Liver (tissue), 8 donors: ENCODE measurements at regions not wholly inside any gene's neighbourhood (a gene's known extent, or its start where the extent isn't known, plus 50 kb on each side); places are given as distances from the start of the nearest gene placed in this dataset.

Experiments
- DNase-seq: peaks from one replicate; pipeline ENCODE4 v3.0.0-alpha.2; 2017; ENCODE audit warnings: low spot score
- H3K27ac ChIP-seq, 2 donors: one replicate each; pipeline ENCODE4 v1.7.0; 2013; ENCODE audit warnings: inconsistent platforms in 2 of 2, low read length in 2 of 2, control low read depth in 1 of 2, low read depth in 1 of 2, mild to moderate bottlenecking in 1 of 2
- H3K27me3 ChIP-seq, 4 donors: one replicate each; pipeline versions ENCODE4 v1.6.1 to v1.7.0; 2013; ENCODE audit warnings: low read length in 3 of 4, inconsistent platforms in 1 of 4, mild to moderate bottlenecking in 1 of 4, moderate library complexity in 1 of 4; ENCODE audit not compliant: control insufficient read depth in 4 of 4, insufficient read depth in 4 of 4
- H3K36me3 ChIP-seq, 4 donors: one replicate each; pipeline versions ENCODE4 v1.6.1 to v1.7.0; 2013; ENCODE audit warnings: low read length in 3 of 4, mild to moderate bottlenecking in 3 of 4, low read depth in 1 of 4, moderate library complexity in 1 of 4; ENCODE audit not compliant: control insufficient read depth in 4 of 4, insufficient read depth in 3 of 4
- H3K4me1 ChIP-seq, 4 donors: one replicate each; pipeline versions ENCODE4 v1.6.1 to v1.7.0; 2013; ENCODE audit warnings: low read length in 3 of 4, mild to moderate bottlenecking in 3 of 4, moderate library complexity in 1 of 4; ENCODE audit not compliant: control insufficient read depth in 4 of 4, insufficient read depth in 4 of 4
- H3K4me3 ChIP-seq, 3 donors: one replicate each; pipeline versions ENCODE4 v1.6.1 to v1.7.0; 2013; ENCODE audit warnings: low read length in 3 of 3, control low read depth in 1 of 3, low read depth in 1 of 3, mild to moderate bottlenecking in 1 of 3
- H3K9ac ChIP-seq, 2 donors: one replicate each; pipeline ENCODE4 v1.7.0; 2013; ENCODE audit warnings: low read length in 2 of 2, mild to moderate bottlenecking in 2 of 2, moderate library complexity in 2 of 2, control low read depth in 1 of 2, low read depth in 1 of 2
- H3K9me3 ChIP-seq, 4 donors: one replicate each; pipeline versions ENCODE4 v1.6.1 to v1.7.0; 2013; ENCODE audit warnings: low read length in 3 of 4; ENCODE audit not compliant: control insufficient read depth in 4 of 4
- ATF3 ChIP-seq: IDR thresholded peaks from 2 replicates; pipeline ENCODE4 v1.6.1; 2016; ENCODE audit warnings: antibody characterized with exemption
- CTCF ChIP-seq: fragments of 150-350 bp; IDR thresholded peaks from 2 replicates; pipeline ENCODE4 v1.5.1; 2017; ENCODE audit warnings: improper control_type of control experiment, low read depth, low read length; ENCODE audit not compliant: missing input control
- FOXA1 ChIP-seq: IDR thresholded peaks from 2 replicates; pipeline ENCODE4 v1.6.1; 2016; ENCODE audit warnings: antibody characterized with exemption
- FOXA2 ChIP-seq: IDR thresholded peaks from 2 replicates; pipeline ENCODE4 v1.6.1; 2016; ENCODE audit warnings: antibody characterized with exemption
- HNF4A ChIP-seq, 2 donors: conservative IDR thresholded peaks; 2 replicates each; pipeline ENCODE4 v1.6.1; 2016; ENCODE audit warnings: antibody characterized with exemption in 2 of 2, mild to moderate bottlenecking in 2 of 2
- HNF4G ChIP-seq: IDR thresholded peaks from 2 replicates; pipeline ENCODE4 v1.6.1; 2016; ENCODE audit warnings: antibody characterized with exemption
- JUND ChIP-seq, 2 donors: IDR thresholded peaks; 2 replicates each; pipeline ENCODE4 v1.6.1; 2016; ENCODE audit warnings: antibody characterized with exemption in 2 of 2
- MAX ChIP-seq: IDR thresholded peaks from 2 replicates; pipeline ENCODE4 v1.6.1; 2016; ENCODE audit warnings: antibody characterized with exemption
- RAD21 ChIP-seq, 2 donors: IDR thresholded peaks; 2 replicates each; pipeline ENCODE4 v1.6.1; 2016; ENCODE audit warnings: antibody characterized with exemption in 2 of 2, mild to moderate bottlenecking in 2 of 2
- REST ChIP-seq: IDR thresholded peaks from 2 replicates; pipeline ENCODE4 v1.6.1; 2016; ENCODE audit warnings: antibody characterized with exemption, mild to moderate bottlenecking
- RXRA ChIP-seq, 2 donors: IDR thresholded peaks; 2 replicates each; pipeline ENCODE4 v1.6.1; 2017 to 2018; ENCODE audit warnings: antibody characterized with exemption in 2 of 2, mild to moderate bottlenecking in 1 of 2
- SP1 ChIP-seq: IDR thresholded peaks from 2 replicates; pipeline ENCODE4 v1.6.1; 2018; ENCODE audit warnings: antibody characterized with exemption, mild to moderate bottlenecking
- TAF1 ChIP-seq: conservative IDR thresholded peaks from 2 replicates; pipeline ENCODE4 v1.6.1; 2016; ENCODE audit warnings: antibody characterized with exemption, mild to moderate bottlenecking
- YY1 ChIP-seq: IDR thresholded peaks from 2 replicates; pipeline ENCODE4 v1.6.1; 2016; ENCODE audit warnings: antibody characterized with exemption, mild to moderate bottlenecking
- ZBTB33 ChIP-seq: IDR thresholded peaks from 2 replicates; pipeline ENCODE4 v1.6.1; 2016; ENCODE audit warnings: antibody characterized with exemption
- WGBS: extraction: QIAGEN DNeasy Blood & Tissue Kit; methylation state at CpG from one replicate; pipeline ENCODE4 v1.1.7; 2013; 5-methylcytosine and 5-hydroxymethylcytosine counted together
- donor health status: healthy.
- donor health status: healthy.
- donor health status: healthy.
- donor health status: healthy.
- donor health status: healthy.

GRCh38 chr5:31048282-31049270, 144.9 kb upstream of the CDH6 start:
- Histone ChIP-seq H3K4me1 (peaks cover 1 to 8% (median 3%) of the 10 kb centered on the region in 4 donors), H3K4me3 (no peak overlapping the region), H3K9me3 (no peaks in the 10 kb centered on the region), H3K27me3 (no peaks in the 10 kb centered on the region), H3K36me3 (no peaks in the 10 kb centered on the region), H3K9ac (no peak overlapping the region), H3K27ac (no peak overlapping the region)
- TF ChIP-seq HNF4G (no peak), YY1 (no peak), HNF4A (conservative IDR thresholded peaks at IDR 0.05) (peak; percentile 21 to 72), RXRA (IDR thresholded peaks at IDR 0.05) (peak in 1 of 2 donors; percentile 31), JUND (IDR thresholded peaks at IDR 0.05) (no peak), FOXA2 (no peak), RAD21 (IDR thresholded peaks at IDR 0.05) (peak; percentile 2 to 24), REST (no peak)
- DNase-seq: no peak
- 39% methylated on average over 8 of the region's 8 CpGs for WGBS

- DNase-seq: no peak
- no peaks in the 10 kb centered on the region for H3K27me3 ChIP-seq
- no peak overlapping the region for H3K9ac ChIP-seq
- no peak overlapping the region for H3K27ac ChIP-seq
- H3K36me3 ChIP-seq: no peaks in the 10 kb centered on the region
- no peaks in the 10 kb centered on the region for H3K9me3 ChIP-seq
- TF ChIP-seq SP1 (no peak), CTCF (no peak), TAF1 (no peak), RAD21 (IDR thresholded peaks at IDR 0.05) (no peak), FOXA1 (no peak), HNF4G (no peak), MAX (no peak), RXRA (IDR thresholded peaks at IDR 0.05) (no peak), HNF4A (conservative IDR thresholded peaks at IDR 0.05) (no peak), REST (no peak), YY1 (no peak), ATF3 (no peak), JUND (IDR thresholded peaks at IDR 0.05) (no peak), ZBTB33 (no peak)
- WGBS: 40% methylated on average over 2 of the region's 2 CpGs
- peaks cover 1 to 8% (median 3%) of the 10 kb centered on the region in 4 donors for H3K4me1 ChIP-seq
- no peak overlapping the region for H3K4me3 ChIP-seq
Measured at GRCh38 chr5:31047621-31048020, 145.9 kb upstream of the CDH6 start.
